ENCODE measurements at regions not wholly inside any gene's neighbourhood (a gene's known extent, or its start where the extent isn't known, plus 50 kb on each side); places are given as distances from the start of the nearest gene placed in this dataset.

DNA sequence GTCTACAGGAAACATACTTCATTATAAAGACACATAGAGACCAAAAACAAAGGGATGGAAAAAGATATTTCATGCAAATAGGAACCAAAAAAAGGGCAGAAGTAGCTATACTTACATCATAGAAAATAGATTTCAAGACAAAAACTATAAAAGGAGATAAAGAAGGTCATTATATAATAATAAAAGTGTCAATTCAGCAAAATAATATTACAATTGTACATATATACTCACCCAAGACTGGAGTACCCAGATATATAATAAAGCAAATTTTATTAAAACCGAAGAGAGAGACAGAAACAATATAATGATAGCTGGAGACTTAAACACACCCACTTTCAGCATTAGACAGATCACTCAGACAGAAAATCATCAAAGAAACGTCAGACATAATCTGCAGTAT lies 546.3 kb downstream of the PRDM9 start:
- no peaks in the 10 kb centered on the region for H3K4me1 ChIP-seq
- 38 to 58% methylated on average over 2 of the region's 2 CpGs for WGBS, 2 donors (ENCODE audit: low coverage in 1 of 2)
- ATAC-seq = no peak

DNA sequence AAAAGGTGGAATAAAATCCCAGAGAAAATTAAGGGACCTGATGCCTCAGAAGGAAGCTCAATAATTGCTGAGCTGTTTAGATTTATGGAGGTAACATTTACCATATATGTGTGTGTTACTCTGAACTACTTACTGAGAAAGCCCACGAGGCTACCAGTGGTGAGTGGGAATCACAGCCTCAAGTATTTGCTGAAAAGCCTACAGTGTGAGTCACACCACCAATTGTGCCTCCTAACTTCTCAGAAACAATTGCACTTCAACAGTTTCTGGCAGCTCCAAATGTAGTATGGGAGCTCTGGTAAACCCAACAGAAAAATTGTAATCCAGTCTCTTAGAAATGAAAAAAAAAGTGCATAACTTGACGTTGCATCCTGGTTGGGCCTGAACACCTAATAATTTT lies 551.6 kb downstream of the PRDM9 start:
- no peak overlapping the region for H3K4me3 ChIP-seq
- H3K9me3 ChIP-seq = no peaks in the 10 kb centered on the region
- H3K4me1 ChIP-seq = no peaks in the 10 kb centered on the region
- no peak overlapping the region for H3K27ac ChIP-seq
- no peaks in the 10 kb centered on the region for H3K36me3 ChIP-seq
- WGBS, 2 donors (ENCODE audit: low coverage in 1 of 2) = 65 to 75% methylated on average over 2 of the region's 2 CpGs
- TF ChIP-seq EP300 (IDR thresholded peaks at IDR 0.05) (no peak), POLR2AphosphoS5 (IDR thresholded peaks at IDR 0.05) (no peak), POLR2A (IDR thresholded peaks at IDR 0.05) (no peak)
- TF ChIP-seq, protein P1, sequence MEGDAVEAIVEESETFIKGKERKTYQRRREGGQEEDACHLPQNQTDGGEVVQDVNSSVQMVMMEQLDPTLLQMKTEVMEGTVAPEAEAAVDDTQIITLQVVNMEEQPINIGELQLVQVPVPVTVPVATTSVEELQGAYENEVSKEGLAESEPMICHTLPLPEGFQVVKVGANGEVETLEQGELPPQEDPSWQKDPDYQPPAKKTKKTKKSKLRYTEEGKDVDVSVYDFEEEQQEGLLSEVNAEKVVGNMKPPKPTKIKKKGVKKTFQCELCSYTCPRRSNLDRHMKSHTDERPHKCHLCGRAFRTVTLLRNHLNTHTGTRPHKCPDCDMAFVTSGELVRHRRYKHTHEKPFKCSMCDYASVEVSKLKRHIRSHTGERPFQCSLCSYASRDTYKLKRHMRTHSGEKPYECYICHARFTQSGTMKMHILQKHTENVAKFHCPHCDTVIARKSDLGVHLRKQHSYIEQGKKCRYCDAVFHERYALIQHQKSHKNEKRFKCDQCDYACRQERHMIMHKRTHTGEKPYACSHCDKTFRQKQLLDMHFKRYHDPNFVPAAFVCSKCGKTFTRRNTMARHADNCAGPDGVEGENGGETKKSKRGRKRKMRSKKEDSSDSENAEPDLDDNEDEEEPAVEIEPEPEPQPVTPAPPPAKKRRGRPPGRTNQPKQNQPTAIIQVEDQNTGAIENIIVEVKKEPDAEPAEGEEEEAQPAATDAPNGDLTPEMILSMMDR (IDR thresholded peaks at IDR 0.05) = no peak
- ATAC-seq = no peak
- no peaks in the 10 kb centered on the region for H3K27me3 ChIP-seq

More for the DNA sequence above, 546.3 kb downstream of the PRDM9 start:
- Histone ChIP-seq H3K9me3 (no peaks in the 10 kb centered on the region), H3K27me3 (no peaks in the 10 kb centered on the region), H3K27ac (no peak overlapping the region), H3K36me3 (no peaks in the 10 kb centered on the region), H3K4me3 (no peak overlapping the region)
- TF ChIP-seq POLR2AphosphoS5 (IDR thresholded peaks at IDR 0.05) = no peak
- TF ChIP-seq EP300 (IDR thresholded peaks at IDR 0.05) = no peak
- TF ChIP-seq, protein P1 (IDR thresholded peaks at IDR 0.05) = no peak
- no peak for TF ChIP-seq POLR2A (IDR thresholded peaks at IDR 0.05)

DNA sequence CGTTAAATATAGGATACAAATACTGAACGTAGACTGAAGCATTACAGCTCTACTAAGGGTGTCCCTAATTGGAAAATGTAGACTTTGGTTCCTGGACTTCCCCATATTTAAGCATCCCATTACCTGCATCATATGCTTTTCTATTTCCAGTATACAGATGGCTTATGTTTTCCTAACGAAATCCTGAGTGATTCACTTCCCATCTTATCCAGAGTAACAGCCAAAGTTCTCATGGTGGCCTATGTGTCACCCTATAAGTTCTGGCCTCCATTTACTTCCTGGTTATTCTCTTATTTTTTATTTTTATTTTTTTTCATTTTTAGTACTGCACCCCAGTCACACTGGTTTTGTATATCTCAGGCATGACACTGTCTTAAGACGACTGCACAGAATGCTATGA lies 552.3 kb downstream of the PRDM9 start:
- TF ChIP-seq, protein P1 (IDR thresholded peaks at IDR 0.05) = no peak
- TF ChIP-seq POLR2A (IDR thresholded peaks at IDR 0.05) = no peak
- no peak for TF ChIP-seq POLR2AphosphoS5 (IDR thresholded peaks at IDR 0.05)
- WGBS, 2 donors (ENCODE audit: low coverage in 1 of 2) = 82 to 85% methylated on average over 4 of the region's 4 CpGs
- ATAC-seq = no peak
- Histone ChIP-seq H3K4me1 (no peaks in the 10 kb centered on the region), H3K9me3 (no peaks in the 10 kb centered on the region), H3K4me3 (no peak overlapping the region), H3K27ac (no peak overlapping the region), H3K27me3 (no peaks in the 10 kb centered on the region), H3K36me3 (no peaks in the 10 kb centered on the region)

DNA sequence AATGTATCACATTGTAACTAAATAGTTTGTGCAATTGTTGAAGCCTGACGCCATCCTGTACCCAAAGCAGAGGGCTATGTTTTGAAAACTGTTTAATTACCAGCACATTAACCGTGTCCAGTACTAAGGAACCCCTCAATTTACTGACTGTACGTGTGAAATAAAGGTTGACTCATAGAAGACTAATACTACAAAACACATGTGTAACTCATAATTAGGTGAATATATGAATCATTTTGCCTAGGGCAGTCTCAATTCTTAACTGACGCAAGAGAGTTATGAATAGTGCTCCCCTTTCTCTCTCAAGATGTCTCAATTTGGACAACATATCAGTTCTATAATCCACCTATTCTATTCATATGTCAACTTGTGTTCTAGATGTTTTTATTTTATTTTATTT lies 558.4 kb downstream of the PRDM9 start:
- Histone ChIP-seq H3K27me3 (no peaks in the 10 kb centered on the region), H3K27ac (no peak overlapping the region), H3K9me3 (no peaks in the 10 kb centered on the region), H3K36me3 (no peaks in the 10 kb centered on the region), H3K4me1 (no peaks in the 10 kb centered on the region), H3K4me3 (no peak overlapping the region)
- no peak for ATAC-seq
- 76 to 77% methylated on average over 4 of the region's 4 CpGs for WGBS, 2 donors (ENCODE audit: low coverage in 1 of 2)
- TF ChIP-seq POLR2AphosphoS5 (IDR thresholded peaks at IDR 0.05) = no peak
- TF ChIP-seq POLR2A (IDR thresholded peaks at IDR 0.05) = no peak
- no peak for TF ChIP-seq EP300 (IDR thresholded peaks at IDR 0.05)
- TF ChIP-seq, protein P1 (IDR thresholded peaks at IDR 0.05) = no peak

DNA sequence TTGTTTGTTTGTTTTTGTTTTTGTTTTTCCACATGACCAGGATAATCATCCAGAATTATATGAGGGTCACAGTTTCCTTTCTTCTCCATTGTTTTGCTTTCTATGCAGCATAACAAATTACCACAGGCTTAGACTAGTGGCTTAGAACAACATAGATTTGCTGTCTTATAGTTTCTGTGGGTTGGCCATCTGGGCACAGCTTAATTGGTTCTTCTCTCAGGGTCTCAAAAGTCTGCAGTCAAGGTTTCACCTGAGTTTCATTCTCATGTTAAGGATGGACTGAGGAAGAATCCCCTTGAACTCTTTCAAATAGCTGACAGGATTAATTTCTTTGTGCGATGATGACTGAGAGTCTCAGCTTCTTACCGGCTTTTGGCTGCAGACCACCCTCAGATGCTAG lies 559.8 kb downstream of the PRDM9 start:
- Histone ChIP-seq H3K9me3 (no peaks in the 10 kb centered on the region), H3K4me1 (no peaks in the 10 kb centered on the region), H3K27me3 (no peaks in the 10 kb centered on the region), H3K27ac (no peak overlapping the region), H3K4me3 (no peak overlapping the region), H3K36me3 (no peaks in the 10 kb centered on the region)
- WGBS, 2 donors (ENCODE audit: low coverage in 1 of 2) = 69 to 100% methylated on average over 2 of the region's 2 CpGs
- no peak for ATAC-seq
- no peak for TF ChIP-seq EP300 (IDR thresholded peaks at IDR 0.05)
- TF ChIP-seq POLR2AphosphoS5 (IDR thresholded peaks at IDR 0.05) = no peak
- TF ChIP-seq, protein P1 (IDR thresholded peaks at IDR 0.05) = no peak
- no peak for TF ChIP-seq POLR2A (IDR thresholded peaks at IDR 0.05)

All from gastroesophageal sphincter (tissue), 4 donors.